OCI-LY7 (cell line): ENCODE measurements at regions not wholly inside any gene's neighbourhood (a gene's known extent, or its start where the extent isn't known, plus 50 kb on each side); places are given as distances from the start of the nearest gene placed in this dataset.

Source experiments
- EZH2phosphoT487 ChIP-seq: fragments of 200-600 bp; sonication (generic); IDR thresholded peaks from 2 replicates; pipeline ENCODE4 v1.6.1; 2018; ENCODE audit warnings: low read depth, borderline replicate concordance, mild to moderate bottlenecking, mixed run types, antibody characterized with exemption, low read length, moderate library complexity, mixed read lengths
- TF ChIP-seq, protein P1 (sequence below): fragments of 200-600 bp; sonication (generic); conservative IDR thresholded peaks from 2 replicates; pipeline ENCODE4 v1.5.1; 2014; ENCODE audit warnings: mild to moderate bottlenecking, antibody characterized with exemption, low read length, moderate library complexity, mixed read lengths

DNA sequence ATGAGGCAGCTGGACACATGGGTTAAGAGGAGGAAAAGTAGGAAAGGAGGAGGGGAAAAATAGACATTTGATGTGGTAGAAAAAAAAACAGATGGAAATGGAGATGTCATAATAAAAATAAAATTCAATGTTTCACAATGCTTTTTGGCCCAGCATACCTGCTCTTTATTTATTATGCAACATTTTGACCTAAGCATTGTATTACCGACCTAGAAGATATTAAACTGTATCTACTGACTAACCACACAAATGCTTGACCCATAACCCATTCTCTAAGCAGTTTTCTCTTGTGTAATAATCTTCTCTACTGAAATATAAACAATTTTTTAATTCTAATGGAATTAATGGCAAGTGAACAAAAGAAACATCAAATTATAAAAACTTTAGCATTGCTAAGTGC lies 362.3 kb downstream of the FBXO15 start:
- TF ChIP-seq, protein P1, sequence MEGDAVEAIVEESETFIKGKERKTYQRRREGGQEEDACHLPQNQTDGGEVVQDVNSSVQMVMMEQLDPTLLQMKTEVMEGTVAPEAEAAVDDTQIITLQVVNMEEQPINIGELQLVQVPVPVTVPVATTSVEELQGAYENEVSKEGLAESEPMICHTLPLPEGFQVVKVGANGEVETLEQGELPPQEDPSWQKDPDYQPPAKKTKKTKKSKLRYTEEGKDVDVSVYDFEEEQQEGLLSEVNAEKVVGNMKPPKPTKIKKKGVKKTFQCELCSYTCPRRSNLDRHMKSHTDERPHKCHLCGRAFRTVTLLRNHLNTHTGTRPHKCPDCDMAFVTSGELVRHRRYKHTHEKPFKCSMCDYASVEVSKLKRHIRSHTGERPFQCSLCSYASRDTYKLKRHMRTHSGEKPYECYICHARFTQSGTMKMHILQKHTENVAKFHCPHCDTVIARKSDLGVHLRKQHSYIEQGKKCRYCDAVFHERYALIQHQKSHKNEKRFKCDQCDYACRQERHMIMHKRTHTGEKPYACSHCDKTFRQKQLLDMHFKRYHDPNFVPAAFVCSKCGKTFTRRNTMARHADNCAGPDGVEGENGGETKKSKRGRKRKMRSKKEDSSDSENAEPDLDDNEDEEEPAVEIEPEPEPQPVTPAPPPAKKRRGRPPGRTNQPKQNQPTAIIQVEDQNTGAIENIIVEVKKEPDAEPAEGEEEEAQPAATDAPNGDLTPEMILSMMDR, result no peak
- TF ChIP-seq EZH2phosphoT487, result no peak
